GM12801 (cell line): ENCODE measurements at regions not wholly inside any gene's neighbourhood (a gene's known extent, or its start where the extent isn't known, plus 50 kb on each side); places are given as distances from the start of the nearest gene placed in this dataset.

ENCODE experiments used
- CTCF ChIP-seq: IDR thresholded peaks from one replicate; pipeline ENCODE4 v1.5.1; 2011; ENCODE audit warnings: control low read depth; ENCODE audit not compliant: insufficient read length; ENCODE audit errors: extremely low read depth

GRCh38 chr16:72284042-72284789 is 112.3 kb upstream of the PMFBP1 start:
- no peak for TF ChIP-seq CTCF

GRCh38 chr16:72282362-72282761 is 110.4 kb upstream of the PMFBP1 start:
- TF ChIP-seq CTCF = no peak

GRCh38 chr16:72278301-72278700 is 106.3 kb upstream of the PMFBP1 start:
- TF ChIP-seq CTCF = no peak

GRCh38 chr16:72277749-72278148 is 105.8 kb upstream of the PMFBP1 start:
- TF ChIP-seq CTCF = no peak

GRCh38 chr16:72271699-72272240 is 99.8 kb upstream of the PMFBP1 start:
- no peak for TF ChIP-seq CTCF

- TF ChIP-seq CTCF = no peak
Measured at GRCh38 chr16:72270531-72270930, 98.6 kb upstream of the PMFBP1 start.

- no peak for TF ChIP-seq CTCF
Measured at GRCh38 chr16:72266836-72267235, 94.9 kb upstream of the PMFBP1 start.
